HG03095 (cell line): ENCODE measurements at regions not wholly inside any gene's neighbourhood (a gene's known extent, or its start where the extent isn't known, plus 50 kb on each side); places are given as distances from the start of the nearest gene placed in this dataset.
"Not testable (repeated sequence)": the region's sequence is repeated elsewhere in the genome, so short reads cannot be mapped to it uniquely, and the experiment has no call there.

Experiments
- ATAC-seq: cut with Tn5 transposase; IDR thresholded peaks from one replicate; pipeline ENCODE4 v1.9.1; 2021; ENCODE audit warnings: moderate library complexity; ENCODE audit not compliant: unreplicated experiment

- ATAC-seq: not testable (repeated sequence)
Measured at GRCh38 chr1:112821307-112822063, 106.4 kb upstream of the PPM1J start.

GRCh38 chr1:112818990-112819689, 104.0 kb upstream of the PPM1J start:
- no peak for ATAC-seq

- ATAC-seq: no peak
Measured at GRCh38 chr1:112817555-112818373, 102.6 kb upstream of the PPM1J start.

GRCh38 chr1:112815376-112815775, 100.2 kb upstream of the PPM1J start:
- ATAC-seq: no peak

GRCh38 chr1:112814645-112815044, 99.5 kb upstream of the PPM1J start:
- not testable (repeated sequence) for ATAC-seq

GRCh38 chr1:112808861-112809684, 93.9 kb upstream of the PPM1J start:
- ATAC-seq: peak; percentile 66

- no peak for ATAC-seq
Measured at GRCh38 chr1:112807999-112808398, 92.9 kb upstream of the PPM1J start.

GRCh38 chr1:112807117-112807516, 92.0 kb upstream of the PPM1J start:
- no peak for ATAC-seq

GRCh38 chr1:112806090-112806642, 91.0 kb upstream of the PPM1J start:
- ATAC-seq: no peak

GRCh38 chr1:112805155-112805853, 90.2 kb upstream of the PPM1J start:
- ATAC-seq: no peak

- peak; percentile 79 for ATAC-seq
Measured at GRCh38 chr1:112803906-112804762, 89.0 kb upstream of the PPM1J start.

- ATAC-seq: no peak
Measured at GRCh38 chr1:112800289-112800688, 85.2 kb upstream of the PPM1J start.

GRCh38 chr1:112798292-112798691, 83.2 kb upstream of the PPM1J start:
- no peak for ATAC-seq

GRCh38 chr1:112797224-112797623, 82.1 kb upstream of the PPM1J start:
- ATAC-seq: no peak

GRCh38 chr1:112794654-112795239, 79.6 kb upstream of the PPM1J start:
- no peak for ATAC-seq

- no peak for ATAC-seq
Measured at GRCh38 chr1:112793631-112794565, 78.8 kb upstream of the PPM1J start.

GRCh38 chr1:112791723-112792104, 76.6 kb upstream of the PPM1J start:
- ATAC-seq: no peak
